T-helper 17 cell (primary cell): ENCODE measurements at regions not wholly inside any gene's neighbourhood (a gene's known extent, or its start where the extent isn't known, plus 50 kb on each side); places are given as distances from the start of the nearest gene placed in this dataset.
"Not testable (repeated sequence)": the region's sequence is repeated elsewhere in the genome, so short reads cannot be mapped to it uniquely, and the experiment has no call there.

Source experiments
- ATAC-seq: fragments of 150-1000 bp; cut with Tn5 transposase; 2 replicates; pipeline ENCODE4 v1.10.0; 2021; ENCODE audit warnings: mild to moderate bottlenecking, moderate library complexity
- DNase-seq, 3 donors: peaks; one replicate each; pipeline versions ENCODE4 v3.0.0 to v3.0.0-alpha.2; 2020 to 2021
- H3K9me3 ChIP-seq: one replicate; pipeline ENCODE4 v1.7.0; 2013; ENCODE audit warnings: low read length, mild to moderate bottlenecking; ENCODE audit not compliant: control insufficient read depth, poor library complexity, severe bottlenecking
- H3K27ac Mint-ChIP-seq: one replicate; pipeline ENCODE4 v1.8.0; 2022; ENCODE audit warnings: mild to moderate bottlenecking, moderate library complexity, mixed read lengths
- H3K27me3 Mint-ChIP-seq: one replicate; pipeline ENCODE4 v1.8.0; 2022; ENCODE audit warnings: mixed read lengths
- H3K36me3 Mint-ChIP-seq: one replicate; pipeline ENCODE4 v1.8.0; 2022; ENCODE audit warnings: low read depth, mixed read lengths
- H3K4me1 Mint-ChIP-seq: one replicate; pipeline ENCODE4 v1.8.0; 2022; ENCODE audit warnings: mild to moderate bottlenecking, mixed read lengths
- H3K4me3 Mint-ChIP-seq: one replicate; pipeline ENCODE4 v1.8.0; 2022; ENCODE audit warnings: mild to moderate bottlenecking, moderate library complexity, mixed read lengths

DNA sequence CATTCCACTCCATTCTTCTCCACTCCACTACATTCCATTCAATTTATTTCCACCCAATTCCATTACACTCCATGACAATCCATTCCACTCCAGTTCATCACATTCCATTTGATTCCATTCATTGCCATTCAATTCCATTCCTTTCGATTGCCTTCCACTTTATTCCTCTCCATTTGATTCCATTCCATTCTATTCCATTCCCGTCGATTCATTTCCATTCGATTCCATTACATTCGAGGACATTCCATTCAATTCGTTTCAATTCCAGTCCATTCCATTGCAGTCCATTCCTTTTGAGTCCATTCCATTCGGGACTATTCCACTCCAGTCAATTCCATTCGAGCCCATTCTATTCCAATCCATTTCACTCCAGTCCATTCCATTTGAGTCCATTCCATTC lies 2577.8 kb upstream of the TPTE start:
- DNase-seq, ATAC-seq, H3K27me3 Mint-ChIP-seq, H3K4me1 Mint-ChIP-seq, H3K4me3 Mint-ChIP-seq, H3K27ac Mint-ChIP-seq: not testable (repeated sequence)
- H3K36me3 Mint-ChIP-seq = peaks cover 19% of the 10 kb centered on the region
- peaks cover 59% of the 10 kb centered on the region for H3K9me3 ChIP-seq

DNA sequence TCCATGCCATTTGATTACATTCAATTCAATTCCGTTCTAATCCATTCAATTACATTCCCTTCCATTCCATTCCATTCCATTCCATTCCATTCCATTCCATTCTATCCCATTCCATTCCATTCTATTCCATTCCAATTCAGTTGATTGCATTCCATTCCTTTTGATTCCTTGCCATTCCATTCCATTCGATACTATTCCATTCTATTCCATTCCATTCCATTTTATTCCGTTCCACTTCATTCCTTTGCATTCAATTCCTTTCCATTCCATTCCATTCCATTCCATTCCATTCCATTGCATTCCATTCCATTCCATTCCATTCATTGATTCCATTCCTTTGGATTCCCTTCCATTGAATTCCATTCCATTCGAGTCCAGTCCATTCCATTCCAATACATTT lies 2574.0 kb upstream of the TPTE start:
- H3K4me3 Mint-ChIP-seq = no peak overlapping the region
- DNase-seq = no peak
- no peaks in the 10 kb centered on the region for H3K27me3 Mint-ChIP-seq
- no peak for ATAC-seq
- no peaks in the 10 kb centered on the region for H3K4me1 Mint-ChIP-seq
- H3K9me3 ChIP-seq = peaks cover 66% of the 10 kb centered on the region
- peaks cover 17% of the 10 kb centered on the region for H3K36me3 Mint-ChIP-seq
- no peak overlapping the region for H3K27ac Mint-ChIP-seq

DNA sequence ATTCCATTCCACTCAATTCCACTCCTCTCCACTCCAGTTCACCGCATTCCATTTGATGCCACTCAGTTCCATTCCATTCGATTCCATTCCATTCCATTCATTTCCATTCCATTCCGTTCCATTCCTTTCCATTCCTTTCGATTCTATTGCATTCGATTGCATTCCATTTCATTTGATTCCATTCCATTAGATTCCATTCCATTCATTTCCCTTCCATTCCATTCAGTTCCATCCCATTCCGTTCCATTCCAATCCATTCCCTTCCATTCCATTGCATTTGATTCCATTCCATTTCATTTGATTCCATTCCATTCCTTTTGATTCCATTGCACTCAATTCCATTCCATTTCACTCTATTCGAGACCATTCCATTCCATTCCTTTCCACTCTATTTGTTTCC lies 2572.7 kb upstream of the TPTE start:
- not testable (repeated sequence) for H3K4me3 Mint-ChIP-seq, H3K4me1 Mint-ChIP-seq, DNase-seq, ATAC-seq, H3K27ac Mint-ChIP-seq, H3K27me3 Mint-ChIP-seq
- peaks cover 12% of the 10 kb centered on the region for H3K36me3 Mint-ChIP-seq
- peaks cover 72% of the 10 kb centered on the region for H3K9me3 ChIP-seq

DNA sequence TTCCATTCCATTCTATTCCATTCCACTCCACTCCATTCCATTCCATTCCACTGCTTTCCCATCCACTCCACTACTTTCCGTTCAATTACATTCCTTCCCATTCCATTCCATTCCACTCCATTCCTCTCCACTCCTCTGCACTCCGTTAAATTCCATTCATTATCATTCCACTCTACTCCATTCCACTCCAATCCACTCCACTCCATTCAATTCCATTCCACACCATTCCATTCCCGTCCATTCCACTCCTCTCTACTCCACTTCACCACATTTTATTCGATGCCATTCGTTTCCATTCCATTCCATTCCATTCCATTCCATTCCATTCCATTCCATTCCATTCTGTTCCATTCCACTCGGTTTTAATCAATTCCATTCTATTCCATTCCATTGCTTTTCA lies 2571.5 kb upstream of the TPTE start:
- H3K4me3 Mint-ChIP-seq, ATAC-seq: not testable (repeated sequence)

DNA sequence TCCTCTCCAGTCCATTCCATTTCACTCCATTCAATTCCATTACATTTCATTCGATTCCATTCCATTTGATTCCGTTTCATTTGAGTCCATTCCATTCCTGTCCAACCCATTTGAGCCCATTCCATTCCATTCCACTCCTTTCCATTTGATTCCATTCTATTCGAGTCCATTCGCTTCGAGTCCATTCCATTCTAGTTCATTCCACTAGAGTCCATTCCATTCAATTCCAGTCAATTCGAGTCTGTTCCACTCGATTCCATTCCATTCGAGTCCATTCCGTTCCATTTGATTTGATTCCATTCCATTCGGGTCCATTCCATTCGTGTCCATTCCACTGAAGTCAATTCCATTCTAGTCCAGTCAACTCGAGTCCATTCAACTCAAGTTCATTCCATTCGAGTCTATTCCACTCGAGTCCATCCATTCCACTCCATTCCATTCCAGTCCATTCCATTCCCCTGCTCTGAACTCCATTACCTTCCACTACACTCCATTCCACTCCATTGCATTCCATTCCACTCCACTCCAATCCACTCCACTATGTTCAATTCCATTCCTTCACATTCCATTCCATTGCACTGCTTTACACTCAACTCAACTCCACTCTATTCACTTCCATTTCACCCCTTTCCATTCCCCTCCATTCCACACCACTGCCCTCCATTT lies 2569.4 kb upstream of the TPTE start:
- peaks cover 65% of the 10 kb centered on the region for H3K9me3 ChIP-seq
- H3K36me3 Mint-ChIP-seq = peaks cover 18% of the 10 kb centered on the region
- DNase-seq (no peak), ATAC-seq (no peak)
- no peak overlapping the region for H3K27ac Mint-ChIP-seq
- H3K4me3 Mint-ChIP-seq = no peak overlapping the region
- no peaks in the 10 kb centered on the region for H3K27me3 Mint-ChIP-seq
- H3K4me1 Mint-ChIP-seq = no peaks in the 10 kb centered on the region

More for the DNA sequence above, 2571.5 kb upstream of the TPTE start:
- not testable (repeated sequence) for DNase-seq, H3K4me1 Mint-ChIP-seq, H3K27me3 Mint-ChIP-seq, H3K36me3 Mint-ChIP-seq, H3K27ac Mint-ChIP-seq
- H3K9me3 ChIP-seq = peaks cover 66% of the 10 kb centered on the region

DNA sequence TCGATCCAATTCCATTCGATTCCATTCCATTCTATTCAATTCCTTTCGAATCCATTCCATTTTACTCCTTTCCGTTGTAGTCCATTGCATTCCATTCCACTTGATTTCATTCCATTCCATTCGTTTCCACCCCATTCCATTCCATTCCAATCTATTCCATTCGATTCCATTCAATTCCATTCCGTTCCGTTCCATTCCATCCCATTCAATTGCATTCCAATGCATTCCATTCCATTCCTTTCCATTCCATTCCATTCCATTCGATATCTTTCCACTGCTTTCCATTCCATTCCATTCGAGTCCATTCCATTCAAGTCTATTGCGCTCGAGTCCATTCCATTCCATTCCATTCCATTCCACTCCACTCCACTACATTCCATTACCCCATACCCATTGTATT lies 2568.7 kb upstream of the TPTE start:
- Mint-ChIP-seq H3K27ac (no peak overlapping the region), H3K36me3 (peaks cover 23% of the 10 kb centered on the region), H3K27me3 (no peaks in the 10 kb centered on the region), H3K4me1 (no peaks in the 10 kb centered on the region), H3K4me3 (no peak overlapping the region)
- ATAC-seq (no peak), DNase-seq (no peak)
- peaks cover 65% of the 10 kb centered on the region for H3K9me3 ChIP-seq

DNA sequence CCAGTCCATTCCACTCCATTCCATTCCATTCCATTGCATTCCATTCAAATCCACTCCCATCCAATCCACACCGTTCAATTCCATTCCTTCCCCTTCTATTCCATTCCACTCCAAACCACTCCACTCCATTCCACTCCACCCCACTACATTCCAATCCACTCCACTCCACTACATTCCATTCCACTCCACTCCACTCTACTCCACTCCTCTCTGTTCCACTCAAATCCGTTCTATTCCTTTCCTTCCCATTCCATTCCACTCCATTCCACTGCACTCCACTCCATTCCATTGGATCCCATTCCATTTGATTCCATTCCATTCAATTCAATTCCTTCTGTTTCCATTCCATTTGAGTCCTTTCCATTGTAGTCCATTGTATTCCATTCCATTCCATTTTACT lies 2568.3 kb upstream of the TPTE start:
- Mint-ChIP-seq H3K4me1 (no peaks in the 10 kb centered on the region), H3K4me3 (no peak overlapping the region), H3K27me3 (no peaks in the 10 kb centered on the region), H3K27ac (no peak overlapping the region), H3K36me3 (peaks cover 23% of the 10 kb centered on the region)
- ATAC-seq (no peak), DNase-seq (no peak)
- H3K9me3 ChIP-seq = peaks cover 67% of the 10 kb centered on the region

DNA sequence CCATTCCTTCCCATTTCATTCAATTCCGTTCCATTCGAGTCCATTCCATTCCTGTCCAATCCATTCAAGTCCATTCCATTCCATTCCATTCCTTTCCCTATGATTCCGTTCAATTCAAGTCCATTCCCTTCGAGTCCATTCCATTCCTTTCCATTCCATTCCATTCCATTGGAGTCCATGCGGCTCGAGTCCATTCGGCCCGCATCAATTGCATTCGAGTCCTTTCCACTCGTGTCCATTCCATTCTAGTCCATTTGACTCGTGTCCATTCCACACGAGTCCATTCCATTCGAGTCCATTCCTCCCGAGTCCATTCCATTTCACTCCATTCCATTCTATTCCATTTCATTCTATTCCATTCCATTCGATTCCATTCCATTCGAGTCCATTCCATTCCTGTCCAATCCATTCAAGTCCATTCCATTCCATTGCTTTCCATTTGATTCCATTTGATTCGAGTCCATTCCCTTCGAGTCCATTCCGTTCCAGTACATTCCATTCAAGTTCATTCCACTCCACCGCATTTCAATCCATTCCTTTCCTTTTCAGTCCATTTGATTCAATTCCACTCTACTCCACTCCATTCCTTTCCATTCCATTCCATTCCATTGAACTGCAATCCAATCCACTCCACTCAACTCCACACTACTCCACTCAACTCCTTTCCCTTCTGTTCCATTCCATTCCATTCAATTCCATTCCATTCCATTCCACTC lies 2565.9 kb upstream of the TPTE start:
- not testable (repeated sequence) for H3K4me1 Mint-ChIP-seq, H3K27me3 Mint-ChIP-seq, H3K27ac Mint-ChIP-seq, ATAC-seq, DNase-seq, H3K4me3 Mint-ChIP-seq
- H3K36me3 Mint-ChIP-seq = peaks cover 19% of the 10 kb centered on the region
- peaks cover 53% of the 10 kb centered on the region for H3K9me3 ChIP-seq

DNA sequence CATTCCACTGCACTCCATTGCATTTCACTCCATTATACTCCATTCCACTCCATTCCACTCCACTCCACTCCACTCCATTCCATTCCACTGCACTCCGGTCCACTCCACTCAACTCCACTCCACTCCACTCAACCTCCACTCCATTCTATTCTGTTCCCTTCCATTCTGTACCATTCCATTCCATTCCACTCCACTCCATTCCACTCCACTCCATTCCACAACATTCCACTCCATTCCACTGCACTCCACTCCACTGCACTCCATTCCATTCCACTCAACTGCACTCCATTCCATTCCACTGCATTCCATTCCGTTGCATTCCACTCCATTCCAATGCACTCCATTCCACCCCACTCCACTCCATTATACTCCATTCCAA lies 2565.3 kb upstream of the TPTE start:
- DNase-seq, H3K4me1 Mint-ChIP-seq: not testable (repeated sequence)

DNA sequence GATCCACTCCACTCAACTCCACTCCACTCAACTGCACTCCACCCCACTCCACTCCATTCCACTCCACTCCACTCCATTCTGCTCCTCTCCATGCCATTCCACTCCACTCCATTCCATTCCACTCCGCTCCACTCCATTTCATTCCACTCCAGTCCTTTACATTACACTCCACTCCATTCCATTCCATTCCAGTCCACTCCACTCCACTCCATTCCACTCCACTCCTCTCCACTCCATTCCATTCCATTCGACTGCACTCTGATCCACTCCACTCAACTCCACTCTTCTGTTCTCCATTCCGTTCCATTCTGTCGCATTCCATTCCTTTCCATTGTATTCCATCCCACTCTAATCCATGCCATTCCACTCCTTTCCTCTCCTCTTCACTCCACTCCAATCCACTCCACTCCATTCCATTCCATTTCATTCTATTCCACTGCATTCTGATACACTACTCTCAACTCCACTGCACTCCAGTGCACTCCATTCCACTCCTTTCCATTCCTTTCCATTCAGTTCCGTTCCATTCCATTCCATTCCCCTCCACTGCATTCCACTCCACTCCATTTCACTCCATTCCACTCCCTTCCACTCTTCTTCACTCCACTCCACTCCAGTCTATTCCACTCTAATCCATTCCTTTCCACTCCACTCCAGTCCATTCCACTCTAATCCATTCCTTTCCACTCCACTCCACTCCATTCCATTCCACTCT lies 2564.2 kb upstream of the TPTE start:
- not testable (repeated sequence) for H3K27me3 Mint-ChIP-seq, H3K4me1 Mint-ChIP-seq, H3K4me3 Mint-ChIP-seq, DNase-seq, H3K27ac Mint-ChIP-seq
- H3K36me3 Mint-ChIP-seq = peaks cover 17% of the 10 kb centered on the region
- peaks cover 40% of the 10 kb centered on the region for H3K9me3 ChIP-seq
- ATAC-seq = peak; percentile 26

More for the DNA sequence above, 2565.3 kb upstream of the TPTE start:
- not testable (repeated sequence) for ATAC-seq, H3K4me3 Mint-ChIP-seq, H3K27ac Mint-ChIP-seq, H3K27me3 Mint-ChIP-seq
- peaks cover 17% of the 10 kb centered on the region for H3K36me3 Mint-ChIP-seq
- H3K9me3 ChIP-seq = peaks cover 48% of the 10 kb centered on the region

DNA sequence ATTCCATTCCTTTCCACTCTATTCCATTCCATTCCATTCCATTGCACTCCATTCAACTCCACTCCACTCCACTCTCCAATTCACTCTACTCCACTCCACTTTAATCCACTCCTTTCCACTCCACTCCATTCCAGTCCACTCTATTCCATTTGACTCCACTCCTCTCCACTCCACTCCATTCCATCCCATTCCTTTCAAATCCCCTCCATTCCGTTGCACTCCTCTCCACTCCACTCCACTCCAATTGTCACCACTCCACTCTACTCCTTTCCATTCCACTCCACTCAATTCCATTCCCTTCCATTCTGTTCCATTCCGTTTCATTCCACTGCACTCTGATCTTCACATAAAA lies 2563.7 kb upstream of the TPTE start:
- H3K36me3 Mint-ChIP-seq = peaks cover 17% of the 10 kb centered on the region
- DNase-seq = no peak
- ATAC-seq = peak; percentile 30
- no peak overlapping the region for H3K27ac Mint-ChIP-seq
- no peaks in the 10 kb centered on the region for H3K4me1 Mint-ChIP-seq
- peaks cover 35% of the 10 kb centered on the region for H3K9me3 ChIP-seq
- H3K4me3 Mint-ChIP-seq = no peak overlapping the region
- H3K27me3 Mint-ChIP-seq = no peaks in the 10 kb centered on the region
